ENCODE measurements at regions not wholly inside any gene's neighbourhood (a gene's known extent, or its start where the extent isn't known, plus 50 kb on each side); places are given as distances from the start of the nearest gene placed in this dataset.

DNA sequence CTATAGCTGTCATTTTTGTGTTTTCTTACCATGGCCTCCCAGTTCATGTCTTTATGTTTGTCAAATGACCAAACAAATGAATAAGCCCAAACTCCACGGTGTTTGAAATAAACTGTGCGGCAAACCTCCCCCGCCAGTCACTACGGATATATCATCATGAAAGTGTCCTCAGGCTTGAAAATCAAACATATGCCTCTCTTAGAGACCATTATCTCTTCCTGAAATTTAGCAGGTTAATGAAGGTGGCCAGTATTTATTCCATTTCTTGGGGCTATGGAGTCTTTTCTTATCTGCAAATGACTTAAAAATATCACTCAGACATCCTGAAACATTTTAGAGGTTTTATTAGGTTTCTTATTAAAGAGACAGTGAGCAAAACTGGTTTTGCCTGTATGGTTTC is 610.3 kb upstream of the CDH5 start:
- DNase-seq (ENCODE audit: low read depth), result no peak
- H3K4me3 ChIP-seq (replicated peaks; ENCODE audit: low read depth, low read length), result no peak overlapping the region
- TF ChIP-seq, protein P1, sequence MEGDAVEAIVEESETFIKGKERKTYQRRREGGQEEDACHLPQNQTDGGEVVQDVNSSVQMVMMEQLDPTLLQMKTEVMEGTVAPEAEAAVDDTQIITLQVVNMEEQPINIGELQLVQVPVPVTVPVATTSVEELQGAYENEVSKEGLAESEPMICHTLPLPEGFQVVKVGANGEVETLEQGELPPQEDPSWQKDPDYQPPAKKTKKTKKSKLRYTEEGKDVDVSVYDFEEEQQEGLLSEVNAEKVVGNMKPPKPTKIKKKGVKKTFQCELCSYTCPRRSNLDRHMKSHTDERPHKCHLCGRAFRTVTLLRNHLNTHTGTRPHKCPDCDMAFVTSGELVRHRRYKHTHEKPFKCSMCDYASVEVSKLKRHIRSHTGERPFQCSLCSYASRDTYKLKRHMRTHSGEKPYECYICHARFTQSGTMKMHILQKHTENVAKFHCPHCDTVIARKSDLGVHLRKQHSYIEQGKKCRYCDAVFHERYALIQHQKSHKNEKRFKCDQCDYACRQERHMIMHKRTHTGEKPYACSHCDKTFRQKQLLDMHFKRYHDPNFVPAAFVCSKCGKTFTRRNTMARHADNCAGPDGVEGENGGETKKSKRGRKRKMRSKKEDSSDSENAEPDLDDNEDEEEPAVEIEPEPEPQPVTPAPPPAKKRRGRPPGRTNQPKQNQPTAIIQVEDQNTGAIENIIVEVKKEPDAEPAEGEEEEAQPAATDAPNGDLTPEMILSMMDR (IDR thresholded peaks at IDR 0.05; ENCODE audit: low read length, missing control alignments), result no peak

DNA sequence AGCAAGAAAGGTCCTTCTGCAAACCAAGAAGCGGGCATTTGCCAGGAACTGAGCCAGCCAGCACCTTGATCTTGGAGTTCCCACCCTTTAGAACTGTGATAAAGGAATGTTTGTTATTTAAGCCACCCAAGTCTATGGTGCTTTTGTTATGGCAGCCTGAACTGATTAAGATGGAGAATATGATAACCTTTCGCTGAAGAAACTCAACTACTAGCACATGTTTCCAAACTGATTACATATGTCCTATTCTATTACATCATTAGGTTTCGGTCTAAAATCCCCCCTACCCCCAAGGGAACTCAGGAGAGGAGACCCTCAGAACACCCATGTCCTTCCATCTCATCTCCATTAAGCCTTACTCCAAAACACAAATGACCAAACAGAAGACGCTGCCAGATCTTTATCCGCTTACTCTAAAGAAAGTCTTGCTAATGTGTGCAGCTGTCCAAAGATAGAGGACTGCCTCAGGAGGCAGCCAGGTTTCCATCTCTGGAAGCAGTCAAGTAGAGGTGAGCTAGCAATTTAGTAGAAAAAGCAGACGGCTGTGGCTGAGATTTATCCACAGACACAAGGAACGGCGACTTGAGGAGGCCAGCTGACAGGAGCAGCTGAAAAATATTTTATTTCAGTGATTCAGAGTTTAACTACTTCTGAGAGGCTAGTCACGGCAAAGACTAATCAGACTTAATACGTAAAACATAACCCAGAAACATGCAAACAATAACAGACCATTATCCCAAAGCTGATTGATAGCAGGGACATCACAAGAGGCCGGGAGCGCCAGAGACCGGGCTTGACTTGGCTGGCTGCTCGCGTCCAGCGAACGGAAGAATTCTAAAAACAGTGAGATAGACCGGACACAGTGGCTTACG is 611.4 kb upstream of the CDH5 start:
- DNase-seq (ENCODE audit: low read depth), result peak; percentile 18

DNA sequence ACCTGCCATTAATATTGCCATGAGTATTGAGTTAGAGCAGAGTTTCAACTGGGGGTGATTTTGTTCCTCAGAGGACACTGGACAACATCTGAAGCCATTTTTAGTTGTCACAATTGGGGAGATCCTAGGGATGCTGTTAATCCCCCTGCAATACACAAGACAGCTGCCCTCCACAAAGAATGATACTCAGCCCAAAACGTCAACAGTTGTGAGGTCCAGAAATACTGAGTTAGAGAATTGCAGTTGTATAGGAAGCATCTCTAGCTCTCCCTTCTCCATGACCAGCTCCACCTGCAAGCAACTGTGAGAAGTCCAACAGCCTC is 614.0 kb upstream of the CDH5 start:
- H3K4me3 ChIP-seq (replicated peaks; ENCODE audit: low read depth, low read length), result no peak overlapping the region
- no peak for DNase-seq (ENCODE audit: low read depth)
- TF ChIP-seq, protein P1 (IDR thresholded peaks at IDR 0.05; ENCODE audit: low read length, missing control alignments), result no peak

More for the DNA sequence above, 611.4 kb upstream of the CDH5 start:
- H3K4me3 ChIP-seq (replicated peaks; ENCODE audit: low read depth, low read length), result no peak overlapping the region
- TF ChIP-seq, protein P1 (IDR thresholded peaks at IDR 0.05; ENCODE audit: low read length, missing control alignments), result no peak

DNA sequence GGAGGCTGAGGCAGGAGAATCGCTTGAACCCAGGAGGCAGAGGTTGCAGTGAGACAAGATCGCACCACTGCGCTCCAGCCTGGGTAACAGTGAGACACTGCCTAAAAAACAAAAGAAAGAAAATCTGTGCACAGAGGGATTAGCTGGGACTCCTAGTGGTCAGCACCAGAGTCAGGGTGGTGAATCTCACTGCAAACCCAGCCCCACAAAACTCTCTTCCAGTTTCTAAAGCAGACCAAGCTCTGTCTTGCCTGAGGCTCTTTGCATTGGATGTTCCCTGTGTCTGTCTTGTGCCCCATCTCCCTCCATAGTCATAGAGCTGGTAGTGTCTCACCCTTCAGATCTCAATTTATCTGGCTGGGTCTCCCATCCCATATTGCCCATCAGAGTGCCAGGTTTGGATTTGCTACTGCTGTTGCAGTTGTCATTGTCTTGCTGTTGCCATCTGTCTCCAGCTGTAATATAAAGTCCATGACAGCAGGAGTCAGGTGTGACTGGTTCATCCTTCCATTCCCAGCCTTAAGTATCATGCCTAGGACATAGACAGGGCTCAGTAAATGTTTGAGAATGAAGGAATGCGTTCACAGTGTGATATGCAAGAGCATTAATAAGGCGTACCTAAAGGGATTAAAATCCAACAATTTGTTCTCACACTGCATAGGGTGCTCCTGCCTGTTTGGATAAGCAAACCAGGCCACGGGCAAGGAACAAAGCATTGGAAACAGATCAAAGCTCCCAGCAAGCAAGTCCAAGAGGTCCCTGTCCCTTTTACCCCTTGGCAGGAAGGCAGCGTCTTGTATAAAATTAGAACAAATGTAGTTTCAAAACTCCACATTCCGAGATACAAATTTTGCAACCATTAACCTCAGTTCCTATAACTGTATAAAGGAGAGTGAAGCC is 614.6 kb upstream of the CDH5 start:
- TF ChIP-seq, protein P1 (IDR thresholded peaks at IDR 0.05; ENCODE audit: low read length, missing control alignments), result peak; percentile 4
- DNase-seq (ENCODE audit: low read depth), result peak; percentile 33
- H3K4me3 ChIP-seq (replicated peaks; ENCODE audit: low read depth, low read length), result no peak overlapping the region

DNA sequence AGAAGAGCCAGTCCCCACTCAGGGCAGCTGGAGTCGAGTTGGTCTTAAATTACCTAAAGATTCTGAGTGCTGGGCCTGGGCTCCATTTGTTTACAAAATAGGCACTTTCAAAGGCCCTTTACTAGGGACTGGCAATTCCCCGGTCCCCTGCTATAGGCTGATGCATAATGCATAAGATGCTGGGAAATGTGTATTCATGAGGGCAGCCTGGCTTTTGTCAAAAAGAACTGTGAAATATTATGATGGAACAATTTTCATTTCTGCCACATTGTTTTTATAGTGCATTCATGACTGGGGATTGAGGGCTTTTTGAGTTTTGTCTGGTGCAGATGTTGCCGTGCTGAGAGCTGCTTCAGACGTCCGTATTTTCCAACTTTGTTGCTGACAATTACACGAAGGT is 617.0 kb upstream of the CDH5 start:
- no peak overlapping the region for H3K4me3 ChIP-seq (replicated peaks; ENCODE audit: low read depth, low read length)
- TF ChIP-seq, protein P1 (IDR thresholded peaks at IDR 0.05; ENCODE audit: low read length, missing control alignments), result no peak
- no peak for DNase-seq (ENCODE audit: low read depth)

DNA sequence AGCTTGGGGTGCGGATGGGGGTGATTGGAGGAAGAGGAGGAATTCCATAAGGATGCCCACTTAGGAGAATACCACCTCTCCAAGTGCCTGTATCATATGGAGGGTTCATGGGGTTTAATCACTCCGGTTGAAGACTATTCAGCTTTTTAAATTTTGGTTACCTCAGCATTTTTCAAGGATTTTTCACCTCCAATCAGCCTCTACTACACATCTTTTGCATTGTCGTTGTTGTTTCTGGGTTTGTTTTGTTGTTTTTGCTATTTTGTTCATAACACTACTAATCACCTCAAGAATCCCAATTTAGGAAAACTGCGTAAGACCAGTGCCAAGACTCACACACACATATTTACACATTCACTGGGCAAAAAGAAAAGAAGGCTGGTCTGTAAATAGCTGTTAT is 619.5 kb upstream of the CDH5 start:
- no peak overlapping the region for H3K4me3 ChIP-seq (replicated peaks; ENCODE audit: low read depth, low read length)

More for the DNA sequence above, 619.5 kb upstream of the CDH5 start:
- TF ChIP-seq, protein P1 (IDR thresholded peaks at IDR 0.05; ENCODE audit: low read length, missing control alignments), result no peak
- no peak for DNase-seq (ENCODE audit: low read depth)
